ENCODE measurements at regions not wholly inside any gene's neighbourhood (a gene's known extent, or its start where the extent isn't known, plus 50 kb on each side); places are given as distances from the start of the nearest gene placed in this dataset.

DNA sequence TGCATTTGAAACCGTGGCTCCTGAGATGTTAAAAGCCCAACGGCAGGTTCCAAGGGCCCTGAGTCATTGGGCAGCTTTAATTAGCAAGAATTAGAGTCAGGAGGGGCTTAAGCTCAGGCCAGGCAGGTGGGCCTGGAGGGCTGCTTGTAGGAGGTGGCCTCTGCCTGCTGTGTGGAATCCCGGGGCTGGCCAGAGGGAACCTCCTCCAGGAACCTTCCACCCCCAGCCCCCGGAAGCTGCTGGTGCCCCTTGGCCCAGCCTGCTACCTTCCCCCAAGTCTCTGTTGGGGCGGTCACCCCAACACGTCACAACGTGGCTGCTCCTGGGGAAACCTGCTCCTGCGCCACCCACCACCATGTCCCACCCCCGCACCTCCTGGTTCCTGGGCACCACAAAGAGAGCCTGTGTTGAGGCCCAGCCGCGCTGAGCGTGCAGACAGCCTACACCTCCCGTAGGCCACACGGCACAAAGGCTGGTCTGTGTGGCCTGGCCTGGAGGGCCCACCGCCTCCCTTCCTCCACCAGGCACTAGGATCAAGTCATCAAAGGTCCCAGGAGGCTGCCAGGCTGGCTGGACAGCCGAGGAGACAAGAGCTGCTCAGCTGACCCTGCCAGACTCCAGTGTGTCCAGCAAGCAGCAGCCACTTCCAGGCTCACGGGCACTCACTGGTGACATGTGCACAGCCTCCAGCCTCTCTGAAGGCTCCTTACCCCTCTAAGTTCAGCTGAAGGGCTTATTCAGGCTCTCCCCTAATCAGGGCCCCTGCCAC is 86.3 kb downstream of the SNX5 start (continued):
- peak; percentile 22; the same call in 1 of the 2 replicates for TF ChIP-seq EHMT2 (IDR thresholded peaks at IDR 0.05; ENCODE audit: borderline replicate concordance, low read depth, low read length)
- TF ChIP-seq, protein P1, sequence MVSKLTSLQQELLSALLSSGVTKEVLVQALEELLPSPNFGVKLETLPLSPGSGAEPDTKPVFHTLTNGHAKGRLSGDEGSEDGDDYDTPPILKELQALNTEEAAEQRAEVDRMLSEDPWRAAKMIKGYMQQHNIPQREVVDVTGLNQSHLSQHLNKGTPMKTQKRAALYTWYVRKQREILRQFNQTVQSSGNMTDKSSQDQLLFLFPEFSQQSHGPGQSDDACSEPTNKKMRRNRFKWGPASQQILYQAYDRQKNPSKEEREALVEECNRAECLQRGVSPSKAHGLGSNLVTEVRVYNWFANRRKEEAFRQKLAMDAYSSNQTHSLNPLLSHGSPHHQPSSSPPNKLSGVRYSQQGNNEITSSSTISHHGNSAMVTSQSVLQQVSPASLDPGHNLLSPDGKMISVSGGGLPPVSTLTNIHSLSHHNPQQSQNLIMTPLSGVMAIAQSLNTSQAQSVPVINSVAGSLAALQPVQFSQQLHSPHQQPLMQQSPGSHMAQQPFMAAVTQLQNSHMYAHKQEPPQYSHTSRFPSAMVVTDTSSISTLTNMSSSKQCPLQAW (CRISPR knock-in tag; IDR thresholded peaks at IDR 0.05), result no peak
- peak; percentile 60 for TF ChIP-seq RARA (CRISPR knock-in tag; IDR thresholded peaks at IDR 0.05)
- TF ChIP-seq, protein P2, sequence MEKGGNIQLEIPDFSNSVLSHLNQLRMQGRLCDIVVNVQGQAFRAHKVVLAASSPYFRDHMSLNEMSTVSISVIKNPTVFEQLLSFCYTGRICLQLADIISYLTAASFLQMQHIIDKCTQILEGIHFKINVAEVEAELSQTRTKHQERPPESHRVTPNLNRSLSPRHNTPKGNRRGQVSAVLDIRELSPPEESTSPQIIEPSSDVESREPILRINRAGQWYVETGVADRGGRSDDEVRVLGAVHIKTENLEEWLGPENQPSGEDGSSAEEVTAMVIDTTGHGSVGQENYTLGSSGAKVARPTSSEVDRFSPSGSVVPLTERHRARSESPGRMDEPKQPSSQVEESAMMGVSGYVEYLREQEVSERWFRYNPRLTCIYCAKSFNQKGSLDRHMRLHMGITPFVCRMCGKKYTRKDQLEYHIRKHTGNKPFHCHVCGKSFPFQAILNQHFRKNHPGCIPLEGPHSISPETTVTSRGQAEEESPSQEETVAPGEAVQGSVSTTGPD (CRISPR knock-in tag; IDR thresholded peaks at IDR 0.05), result peak; percentile 79; the same call in 1 of the 2 replicates
- no peak; the same call in 1 of the 2 replicates for TF ChIP-seq ZNF891 (CRISPR knock-in tag; IDR thresholded peaks at IDR 0.05)
- no peak for TF ChIP-seq ZNF672 (CRISPR knock-in tag; IDR thresholded peaks at IDR 0.05)
- 0 out of 3 replicates have a peak, but pooled peaks have one; percentile 33 for TF ChIP-seq MXI1 (IDR thresholded peaks at IDR 0.05; ENCODE audit: borderline replicate concordance, low read depth, low read length)
- TF ChIP-seq, protein P3, sequence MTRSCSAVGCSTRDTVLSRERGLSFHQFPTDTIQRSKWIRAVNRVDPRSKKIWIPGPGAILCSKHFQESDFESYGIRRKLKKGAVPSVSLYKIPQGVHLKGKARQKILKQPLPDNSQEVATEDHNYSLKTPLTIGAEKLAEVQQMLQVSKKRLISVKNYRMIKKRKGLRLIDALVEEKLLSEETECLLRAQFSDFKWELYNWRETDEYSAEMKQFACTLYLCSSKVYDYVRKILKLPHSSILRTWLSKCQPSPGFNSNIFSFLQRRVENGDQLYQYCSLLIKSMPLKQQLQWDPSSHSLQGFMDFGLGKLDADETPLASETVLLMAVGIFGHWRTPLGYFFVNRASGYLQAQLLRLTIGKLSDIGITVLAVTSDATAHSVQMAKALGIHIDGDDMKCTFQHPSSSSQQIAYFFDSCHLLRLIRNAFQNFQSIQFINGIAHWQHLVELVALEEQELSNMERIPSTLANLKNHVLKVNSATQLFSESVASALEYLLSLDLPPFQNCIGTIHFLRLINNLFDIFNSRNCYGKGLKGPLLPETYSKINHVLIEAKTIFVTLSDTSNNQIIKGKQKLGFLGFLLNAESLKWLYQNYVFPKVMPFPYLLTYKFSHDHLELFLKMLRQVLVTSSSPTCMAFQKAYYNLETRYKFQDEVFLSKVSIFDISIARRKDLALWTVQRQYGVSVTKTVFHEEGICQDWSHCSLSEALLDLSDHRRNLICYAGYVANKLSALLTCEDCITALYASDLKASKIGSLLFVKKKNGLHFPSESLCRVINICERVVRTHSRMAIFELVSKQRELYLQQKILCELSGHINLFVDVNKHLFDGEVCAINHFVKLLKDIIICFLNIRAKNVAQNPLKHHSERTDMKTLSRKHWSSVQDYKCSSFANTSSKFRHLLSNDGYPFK (CRISPR knock-in tag; IDR thresholded peaks at IDR 0.05; ENCODE audit: borderline replicate concordance), result peak; percentile 63
- TF ChIP-seq ZNF766 (CRISPR knock-in tag; IDR thresholded peaks at IDR 0.05; ENCODE audit: borderline replicate concordance), result no peak
- 0 out of 4 replicates have a peak, but pooled peaks of 1 of the 2 experiments have one; percentile 11 for TF ChIP-seq MAFK (conservative IDR thresholded peaks at IDR 0.05 in 1 of 2, IDR thresholded peaks at IDR 0.05 in 1 of 2; ENCODE audit: low read length in 2 of 2)
- TF ChIP-seq RXRB (CRISPR knock-in tag; IDR thresholded peaks at IDR 0.05; ENCODE audit: borderline replicate concordance), result peak; percentile 62
- peak; percentile 71; the same call in 1 of the 2 replicates for TF ChIP-seq NCOR1 (IDR thresholded peaks at IDR 0.05; ENCODE audit: borderline replicate concordance, low read length)
- no peak for TF ChIP-seq ZNF781 (CRISPR knock-in tag; IDR thresholded peaks at IDR 0.05; ENCODE audit: borderline replicate concordance, not compliant biosample characterization)
- no peak for TF ChIP-seq ZBTB3 (CRISPR knock-in tag; IDR thresholded peaks at IDR 0.05; ENCODE audit: borderline replicate concordance, low read depth)
- TF ChIP-seq MZF1 (CRISPR knock-in tag; IDR thresholded peaks at IDR 0.05; ENCODE audit: borderline replicate concordance), result 0 out of 2 replicates have a peak, but pooled peaks have one; percentile 92
- TF ChIP-seq BORCS8-MEF2B (CRISPR knock-in tag; IDR thresholded peaks at IDR 0.05), result no peak
- TF ChIP-seq ARHGAP35 (CRISPR knock-in tag; IDR thresholded peaks at IDR 0.05; ENCODE audit: borderline replicate concordance), result 0 out of 2 replicates have a peak, but pooled peaks have one; percentile 29
- peak; percentile 63 for TF ChIP-seq IRF2 (CRISPR knock-in tag; IDR thresholded peaks at IDR 0.05)
- TF ChIP-seq FOSL2 (CRISPR knock-in tag; IDR thresholded peaks at IDR 0.05), result peak; percentile 58
- TF ChIP-seq, protein P4, sequence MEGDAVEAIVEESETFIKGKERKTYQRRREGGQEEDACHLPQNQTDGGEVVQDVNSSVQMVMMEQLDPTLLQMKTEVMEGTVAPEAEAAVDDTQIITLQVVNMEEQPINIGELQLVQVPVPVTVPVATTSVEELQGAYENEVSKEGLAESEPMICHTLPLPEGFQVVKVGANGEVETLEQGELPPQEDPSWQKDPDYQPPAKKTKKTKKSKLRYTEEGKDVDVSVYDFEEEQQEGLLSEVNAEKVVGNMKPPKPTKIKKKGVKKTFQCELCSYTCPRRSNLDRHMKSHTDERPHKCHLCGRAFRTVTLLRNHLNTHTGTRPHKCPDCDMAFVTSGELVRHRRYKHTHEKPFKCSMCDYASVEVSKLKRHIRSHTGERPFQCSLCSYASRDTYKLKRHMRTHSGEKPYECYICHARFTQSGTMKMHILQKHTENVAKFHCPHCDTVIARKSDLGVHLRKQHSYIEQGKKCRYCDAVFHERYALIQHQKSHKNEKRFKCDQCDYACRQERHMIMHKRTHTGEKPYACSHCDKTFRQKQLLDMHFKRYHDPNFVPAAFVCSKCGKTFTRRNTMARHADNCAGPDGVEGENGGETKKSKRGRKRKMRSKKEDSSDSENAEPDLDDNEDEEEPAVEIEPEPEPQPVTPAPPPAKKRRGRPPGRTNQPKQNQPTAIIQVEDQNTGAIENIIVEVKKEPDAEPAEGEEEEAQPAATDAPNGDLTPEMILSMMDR (CRISPR knock-in tag; IDR thresholded peaks at IDR 0.05), result peak; percentile 23; the same call in 1 of the 2 replicates
- TF ChIP-seq ZNF772 (CRISPR knock-in tag; IDR thresholded peaks at IDR 0.05), result peak; percentile 33; the same call in 1 of the 2 replicates

All from HepG2 (cell line).